ENCODE measurements at regions not wholly inside any gene's neighbourhood (a gene's known extent, or its start where the extent isn't known, plus 50 kb on each side); places are given as distances from the start of the nearest gene placed in this dataset.

- TF ChIP-seq CTCF (IDR thresholded peaks at IDR 0.05) (no peak), ZFX (IDR thresholded peaks at IDR 0.05; ENCODE audit: borderline replicate concordance) (no peak)
Measured at GRCh38 chr6:126529637-126530362, 189.9 kb downstream of the CENPW start.
